NT2/D1 (cell line): ENCODE measurements at regions not wholly inside any gene's neighbourhood (a gene's known extent, or its start where the extent isn't known, plus 50 kb on each side); places are given as distances from the start of the nearest gene placed in this dataset.

ENCODE experiments used
- SUZ12 ChIP-seq: IDR thresholded peaks from 2 replicates; pipeline ENCODE4 v1.6.1; 2011; ENCODE audit not compliant: insufficient read length, insufficient read depth; ENCODE audit errors: extremely low read depth
- YY1 ChIP-seq: IDR thresholded peaks from 2 replicates; pipeline ENCODE4 v1.6.1; 2011; ENCODE audit not compliant: insufficient read length, insufficient read depth
- ZNF274 ChIP-seq: IDR thresholded peaks from 2 replicates; pipeline ENCODE4 v1.6.1; 2011; ENCODE audit warnings: mild to moderate bottlenecking, low read depth, low read length

DNA sequence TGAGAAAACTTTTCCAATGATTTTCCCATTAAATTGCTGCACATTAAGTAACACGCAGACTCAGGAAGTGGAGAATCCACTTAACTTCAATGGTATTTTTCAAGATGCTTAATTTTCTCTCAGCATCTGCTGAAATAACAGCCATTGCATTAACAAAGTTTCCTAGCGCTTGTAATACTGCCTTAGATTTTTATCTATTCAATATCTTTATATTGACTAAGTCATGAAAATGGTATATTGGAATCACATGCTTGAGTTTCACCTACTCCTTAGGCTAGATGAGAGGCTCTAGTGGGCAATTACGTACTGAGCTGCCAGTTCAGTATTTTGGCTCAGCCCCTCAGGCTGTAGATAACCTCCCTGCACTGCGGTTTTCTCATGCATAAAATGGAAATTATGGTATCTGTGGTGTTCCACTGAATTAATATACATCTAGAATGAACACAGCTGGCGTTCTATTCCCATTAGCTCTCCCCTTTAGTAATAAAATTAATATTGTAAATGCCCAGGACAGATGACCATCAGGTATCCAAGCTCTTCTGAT is 112.9 kb downstream of the MTX3 start:
- no peak for TF ChIP-seq YY1
- no peak for TF ChIP-seq SUZ12
- TF ChIP-seq ZNF274, result no peak
